ENCODE measurements at regions not wholly inside any gene's neighbourhood (a gene's known extent, or its start where the extent isn't known, plus 50 kb on each side); places are given as distances from the start of the nearest gene placed in this dataset.

DNA sequence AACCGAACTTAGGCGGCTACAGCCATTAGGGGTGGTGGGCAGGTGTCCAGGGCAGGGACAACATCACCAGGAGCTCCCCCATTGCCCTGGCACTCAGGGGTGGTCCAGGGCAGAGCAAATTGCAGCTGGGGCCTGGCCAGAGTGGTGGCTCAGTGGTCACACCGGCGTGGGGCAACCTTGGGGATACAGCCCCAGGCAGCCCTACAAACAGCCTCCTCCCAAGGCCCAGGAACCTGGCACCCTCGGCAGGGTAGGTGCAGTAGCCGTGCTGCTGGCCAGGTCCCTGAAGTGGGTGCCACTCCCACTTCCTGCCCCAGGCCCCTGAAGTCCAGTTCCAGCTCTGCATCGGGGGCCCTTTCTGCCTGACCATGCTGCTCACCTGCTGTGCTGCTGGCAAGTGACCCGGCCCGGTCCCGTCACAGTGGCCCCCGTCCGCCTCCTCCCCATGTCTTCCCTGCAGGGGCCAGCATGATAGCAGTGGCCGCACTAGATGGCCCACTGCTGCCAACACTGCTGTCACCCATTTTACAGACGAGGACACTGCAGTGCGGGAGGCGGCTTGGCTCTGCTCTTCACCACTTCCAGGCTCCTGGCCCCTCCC, 712.8 kb downstream of the MATN1 start:
- Histone ChIP-seq H3K27me3 (replicated peaks in 1 of 2; ENCODE audit: control insufficient read depth in 2 of 2, insufficient read depth in 2 of 2, low read length in 1 of 2) (no peaks in the 10 kb centered on the region; a peak in 1 of 4 replicates), H3K4me1 (ENCODE audit: control insufficient read depth, insufficient read depth, low read length) (no peaks in the 10 kb centered on the region), H3K36me3 (ENCODE audit: control insufficient read depth in 2 of 2, insufficient read depth in 2 of 2, low read length in 1 of 2) (no peaks in the 10 kb centered on the region), H3K4me3 (no peak overlapping the region), H3K79me2 (ENCODE audit: control insufficient read depth, insufficient read depth, low read length) (no peaks in the 10 kb centered on the region), H2AFZ (ENCODE audit: control insufficient read depth, low read depth, low read length) (no peak overlapping the region), H3K4me2 (ENCODE audit: control insufficient read depth, insufficient read depth) (no peak overlapping the region), H3K9ac (ENCODE audit: control insufficient read depth, insufficient read depth, low read length) (no peak overlapping the region), H3K27ac (ENCODE audit: control insufficient read depth, insufficient read depth) (no peak overlapping the region), H3K9me3 (replicated peaks; ENCODE audit: control insufficient read depth, insufficient read depth, low read length) (no peaks in the 10 kb centered on the region), H4K20me1 (ENCODE audit: control insufficient read depth, insufficient read depth) (no peaks in the 10 kb centered on the region)
- BruUV-seq (replicated peaks), result no TSS peak
- SMC1A ChIA-PET (ENCODE audit: uncharacterized antibody, unreplicated experiment), result no interaction called here
- no peak for ATAC-seq
- CTCF ChIA-PET, result no interaction called here
- RAD21 ChIA-PET (ENCODE audit: unreplicated experiment), result no interaction called here
- intact Hi-C loops (cut with micrococcal nuclease; ENCODE audit: unreplicated experiment) (no loop called here), in situ Hi-C loops (cut with MboI) (no loop called here)
- no peak for FAIRE-seq
- WGBS (ENCODE audit: insufficient coverage, insufficient replicate concordance, low lambda C conversion rate, missing lambda C conversion rate), result 29% methylated on average over 10 of the region's 16 CpGs
- TF ChIP-seq JUND (IDR thresholded peaks at IDR 0.05; ENCODE audit: low read depth, low read length) (no peak), MYC (IDR thresholded peaks at IDR 0.05; ENCODE audit: insufficient read depth, insufficient read length, insufficient replicate concordance, low read length, severe bottlenecking) (no peak), RCOR1 (conservative IDR thresholded peaks at IDR 0.05; ENCODE audit: low read depth, low read length) (no peak)
- POLR2A ChIA-PET, result no interaction called here
- no peak for DNase-seq (ENCODE audit: low read depth, low spot score)

GRCh38 chr1:30009720-30010119, 713.7 kb downstream of the MATN1 start:
- H3K36me3 ChIP-seq (ENCODE audit: control insufficient read depth in 2 of 2, insufficient read depth in 2 of 2, low read length in 1 of 2), result no peaks in the 10 kb centered on the region
- in situ Hi-C loops (cut with MboI) (no loop called here), intact Hi-C loops (cut with micrococcal nuclease; ENCODE audit: unreplicated experiment) (no loop called here)
- RAD21 ChIA-PET (ENCODE audit: unreplicated experiment), result no interaction called here
- no peaks in the 10 kb centered on the region for H4K20me1 ChIP-seq (ENCODE audit: control insufficient read depth, insufficient read depth)
- no peak overlapping the region for H3K9ac ChIP-seq (ENCODE audit: control insufficient read depth, insufficient read depth, low read length)
- CTCF ChIA-PET, result no interaction called here
- 0% methylated on average over 2 of the region's 2 CpGs for WGBS (ENCODE audit: insufficient coverage, insufficient replicate concordance, low lambda C conversion rate, missing lambda C conversion rate)
- no TSS peak for BruUV-seq (replicated peaks)
- no peak overlapping the region for H3K4me2 ChIP-seq (ENCODE audit: control insufficient read depth, insufficient read depth)
- H2AFZ ChIP-seq (ENCODE audit: control insufficient read depth, low read depth, low read length), result no peak overlapping the region
- H3K4me1 ChIP-seq (ENCODE audit: control insufficient read depth, insufficient read depth, low read length), result no peaks in the 10 kb centered on the region
- no peaks in the 10 kb centered on the region for H3K9me3 ChIP-seq (replicated peaks; ENCODE audit: control insufficient read depth, insufficient read depth, low read length)
- no peak for ATAC-seq
- H3K27ac ChIP-seq (ENCODE audit: control insufficient read depth, insufficient read depth), result no peak overlapping the region
- POLR2A ChIA-PET, result no interaction called here
- H3K79me2 ChIP-seq (ENCODE audit: control insufficient read depth, insufficient read depth, low read length), result no peaks in the 10 kb centered on the region
- no peaks in the 10 kb centered on the region; a peak in 1 of 4 replicates for H3K27me3 ChIP-seq (replicated peaks in 1 of 2; ENCODE audit: control insufficient read depth in 2 of 2, insufficient read depth in 2 of 2, low read length in 1 of 2)
- DNase-seq (ENCODE audit: low read depth, low spot score), result no peak
- no peak for FAIRE-seq
- SMC1A ChIA-PET (ENCODE audit: uncharacterized antibody, unreplicated experiment), result no interaction called here
- no peak overlapping the region for H3K4me3 ChIP-seq
- TF ChIP-seq, protein P1, sequence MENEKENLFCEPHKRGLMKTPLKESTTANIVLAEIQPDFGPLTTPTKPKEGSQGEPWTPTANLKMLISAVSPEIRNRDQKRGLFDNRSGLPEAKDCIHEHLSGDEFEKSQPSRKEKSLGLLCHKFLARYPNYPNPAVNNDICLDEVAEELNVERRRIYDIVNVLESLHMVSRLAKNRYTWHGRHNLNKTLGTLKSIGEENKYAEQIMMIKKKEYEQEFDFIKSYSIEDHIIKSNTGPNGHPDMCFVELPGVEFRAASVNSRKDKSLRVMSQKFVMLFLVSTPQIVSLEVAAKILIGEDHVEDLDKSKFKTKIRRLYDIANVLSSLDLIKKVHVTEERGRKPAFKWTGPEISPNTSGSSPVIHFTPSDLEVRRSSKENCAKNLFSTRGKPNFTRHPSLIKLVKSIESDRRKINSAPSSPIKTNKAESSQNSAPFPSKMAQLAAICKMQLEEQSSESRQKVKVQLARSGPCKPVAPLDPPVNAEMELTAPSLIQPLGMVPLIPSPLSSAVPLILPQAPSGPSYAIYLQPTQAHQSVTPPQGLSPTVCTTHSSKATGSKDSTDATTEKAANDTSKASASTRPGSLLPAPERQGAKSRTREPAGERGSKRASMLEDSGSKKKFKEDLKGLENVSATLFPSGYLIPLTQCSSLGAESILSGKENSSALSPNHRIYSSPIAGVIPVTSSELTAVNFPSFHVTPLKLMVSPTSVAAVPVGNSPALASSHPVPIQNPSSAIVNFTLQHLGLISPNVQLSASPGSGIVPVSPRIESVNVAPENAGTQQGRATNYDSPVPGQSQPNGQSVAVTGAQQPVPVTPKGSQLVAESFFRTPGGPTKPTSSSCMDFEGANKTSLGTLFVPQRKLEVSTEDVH (IDR thresholded peaks at IDR 0.05; ENCODE audit: low read depth, partially characterized antibody), result no peak
- TF ChIP-seq EED (IDR thresholded peaks at IDR 0.05; ENCODE audit: low read depth), result no peak
- TF ChIP-seq ZNF384 (IDR thresholded peaks at IDR 0.05; ENCODE audit: borderline replicate concordance, low read depth, low read length), result no peak
- TF ChIP-seq RCOR1 (conservative IDR thresholded peaks at IDR 0.05; ENCODE audit: low read depth, low read length), result no peak
- TF ChIP-seq MEF2A (IDR thresholded peaks at IDR 0.05; ENCODE audit: insufficient read depth, low read depth, low read length), result no peak
- no peak for TF ChIP-seq NRF1 (conservative IDR thresholded peaks at IDR 0.05; ENCODE audit: low read depth, low read length)
- TF ChIP-seq CTCF (IDR thresholded peaks at IDR 0.05 in 2 of 3, conservative IDR thresholded peaks at IDR 0.05 in 1 of 3; ENCODE audit: control insufficient read depth in 2 of 3, extremely low read depth in 1 of 3, insufficient read depth in 1 of 3, low read depth in 3 of 3, low read length in 3 of 3), result no peak
- no peak for TF ChIP-seq CEBPB (IDR thresholded peaks at IDR 0.05; ENCODE audit: borderline replicate concordance in 1 of 2, low read depth in 2 of 2, low read length in 2 of 2)
- TF ChIP-seq MYB (IDR thresholded peaks at IDR 0.05; ENCODE audit: borderline replicate concordance, low read depth, low read length), result no peak
- TF ChIP-seq LARP7 (IDR thresholded peaks at IDR 0.05), result no peak
- TF ChIP-seq STAT1 (conservative IDR thresholded peaks at IDR 0.05), result no peak
- no peak for TF ChIP-seq FOXM1 (IDR thresholded peaks at IDR 0.05; ENCODE audit: low read depth, low read length)
